ENCODE measurements at regions not wholly inside any gene's neighbourhood (a gene's known extent, or its start where the extent isn't known, plus 50 kb on each side); places are given as distances from the start of the nearest gene placed in this dataset.

DNA sequence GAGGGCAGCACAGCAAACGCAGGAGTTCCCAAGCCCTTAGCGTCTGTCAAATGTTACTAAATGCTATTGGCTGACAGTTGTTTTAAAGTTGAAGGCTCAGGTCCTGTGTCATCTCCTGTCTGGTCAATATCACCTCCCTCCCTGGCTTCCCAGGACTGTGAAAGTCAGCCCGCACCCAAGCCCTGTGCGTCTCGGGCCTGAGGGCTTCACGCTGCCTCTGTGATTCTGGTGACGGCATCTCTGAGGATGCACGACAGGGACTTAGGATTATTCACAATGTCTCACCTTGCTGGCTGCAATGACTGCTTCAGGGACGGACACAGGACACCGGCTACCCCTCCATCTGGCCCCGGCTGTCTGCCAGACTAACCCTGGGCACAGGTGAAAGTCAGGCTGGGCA lies 415.3 kb downstream of the CTTN start:
- CTCF ChIA-PET, result no interaction called here
- H3K4me1 Mint-ChIP-seq (ENCODE audit: low read depth, unreplicated experiment), result no peaks in the 10 kb centered on the region
- intact Hi-C loops (cut with micrococcal nuclease; ENCODE audit: unreplicated experiment), result no loop called here
- H3K36me3 Mint-ChIP-seq (ENCODE audit: insufficient read depth, unreplicated experiment), result peaks cover 21% of the 10 kb centered on the region
- H3K4me3 Mint-ChIP-seq (ENCODE audit: low read depth, unreplicated experiment), result no peak overlapping the region
- BruUV-seq (replicated peaks), result no TSS peak
- no peaks in the 10 kb centered on the region for H3K27me3 Mint-ChIP-seq (ENCODE audit: unreplicated experiment)
- no peak for DNase-seq
- H3K9me3 Mint-ChIP-seq (ENCODE audit: low read depth, unreplicated experiment), result no peaks in the 10 kb centered on the region
- TF ChIP-seq, protein P1, sequence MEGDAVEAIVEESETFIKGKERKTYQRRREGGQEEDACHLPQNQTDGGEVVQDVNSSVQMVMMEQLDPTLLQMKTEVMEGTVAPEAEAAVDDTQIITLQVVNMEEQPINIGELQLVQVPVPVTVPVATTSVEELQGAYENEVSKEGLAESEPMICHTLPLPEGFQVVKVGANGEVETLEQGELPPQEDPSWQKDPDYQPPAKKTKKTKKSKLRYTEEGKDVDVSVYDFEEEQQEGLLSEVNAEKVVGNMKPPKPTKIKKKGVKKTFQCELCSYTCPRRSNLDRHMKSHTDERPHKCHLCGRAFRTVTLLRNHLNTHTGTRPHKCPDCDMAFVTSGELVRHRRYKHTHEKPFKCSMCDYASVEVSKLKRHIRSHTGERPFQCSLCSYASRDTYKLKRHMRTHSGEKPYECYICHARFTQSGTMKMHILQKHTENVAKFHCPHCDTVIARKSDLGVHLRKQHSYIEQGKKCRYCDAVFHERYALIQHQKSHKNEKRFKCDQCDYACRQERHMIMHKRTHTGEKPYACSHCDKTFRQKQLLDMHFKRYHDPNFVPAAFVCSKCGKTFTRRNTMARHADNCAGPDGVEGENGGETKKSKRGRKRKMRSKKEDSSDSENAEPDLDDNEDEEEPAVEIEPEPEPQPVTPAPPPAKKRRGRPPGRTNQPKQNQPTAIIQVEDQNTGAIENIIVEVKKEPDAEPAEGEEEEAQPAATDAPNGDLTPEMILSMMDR (IDR thresholded peaks at IDR 0.05; ENCODE audit: unreplicated experiment), result no peak
- H3K27ac Mint-ChIP-seq (ENCODE audit: unreplicated experiment), result no peak overlapping the region

DNA sequence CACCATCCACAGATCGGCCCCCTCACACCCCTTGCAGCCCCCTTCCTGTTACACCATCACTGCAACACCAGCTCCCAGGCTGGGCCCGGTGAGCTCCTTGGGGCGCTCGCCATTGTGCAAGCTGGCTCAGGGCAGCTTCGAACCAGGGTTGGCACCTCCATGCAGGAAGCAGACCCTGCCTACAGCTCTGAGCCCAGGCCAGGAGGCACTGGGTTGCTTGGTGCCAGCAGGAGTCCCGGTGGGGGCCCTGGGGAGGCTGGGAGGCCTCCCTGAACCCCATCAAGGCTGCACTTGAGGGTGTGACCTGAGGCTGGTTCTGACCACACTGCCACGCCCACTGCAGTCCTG lies 417.1 kb downstream of the CTTN start:
- intact Hi-C loops (cut with micrococcal nuclease; ENCODE audit: unreplicated experiment), result no loop called here
- Mint-ChIP-seq H3K4me1 (ENCODE audit: low read depth, unreplicated experiment) (no peaks in the 10 kb centered on the region), H3K36me3 (ENCODE audit: insufficient read depth, unreplicated experiment) (peaks cover 24% of the 10 kb centered on the region), H3K27ac (ENCODE audit: unreplicated experiment) (no peak overlapping the region), H3K9me3 (ENCODE audit: low read depth, unreplicated experiment) (no peaks in the 10 kb centered on the region), H3K4me3 (ENCODE audit: low read depth, unreplicated experiment) (no peak overlapping the region), H3K27me3 (ENCODE audit: unreplicated experiment) (no peaks in the 10 kb centered on the region)
- TF ChIP-seq, protein P1 (IDR thresholded peaks at IDR 0.05; ENCODE audit: unreplicated experiment), result no peak
- CTCF ChIA-PET, result interaction anchor here (1.0 to 1.1 kb wide), 2 partner anchors 12 to 514 kb away, joined by 3 to 6 read pairs; no protein-coding TSS in a partner anchor
- no TSS peak for BruUV-seq (replicated peaks)
- DNase-seq, result no peak

DNA sequence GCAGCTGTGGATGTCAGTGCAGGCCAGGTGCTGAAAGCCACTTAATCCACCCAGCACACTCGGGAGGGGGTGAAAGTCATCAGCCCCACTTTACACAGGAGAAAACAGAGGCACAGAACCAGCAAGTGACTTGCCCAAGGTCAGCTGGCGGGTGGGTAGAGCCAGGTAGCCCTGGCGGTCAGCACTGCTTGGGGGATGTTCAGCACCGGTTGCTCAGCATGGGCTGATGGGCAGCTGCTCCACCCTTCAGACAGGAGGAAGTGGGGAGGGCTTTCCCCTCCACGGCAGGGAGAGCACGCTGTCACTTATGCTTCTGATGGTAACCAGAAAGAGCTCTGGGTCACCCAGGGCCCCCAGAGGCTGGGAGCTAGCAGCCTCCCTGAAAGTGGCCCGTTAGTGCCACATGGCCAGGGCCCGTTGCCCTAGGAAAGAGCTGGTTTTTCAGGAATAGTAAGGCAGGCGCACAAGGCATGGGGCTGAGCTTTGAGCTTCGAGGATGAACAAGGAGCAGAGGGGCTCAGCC lies 417.9 kb downstream of the CTTN start:
- BruUV-seq (replicated peaks), result no TSS peak
- TF ChIP-seq, protein P1 (IDR thresholded peaks at IDR 0.05; ENCODE audit: unreplicated experiment), result no peak
- Mint-ChIP-seq H3K4me3 (ENCODE audit: low read depth, unreplicated experiment) (no peak overlapping the region), H3K27me3 (ENCODE audit: unreplicated experiment) (no peaks in the 10 kb centered on the region), H3K4me1 (ENCODE audit: low read depth, unreplicated experiment) (no peaks in the 10 kb centered on the region), H3K27ac (ENCODE audit: unreplicated experiment) (no peak overlapping the region), H3K36me3 (ENCODE audit: insufficient read depth, unreplicated experiment) (peaks cover 19% of the 10 kb centered on the region), H3K9me3 (ENCODE audit: low read depth, unreplicated experiment) (no peaks in the 10 kb centered on the region)
- intact Hi-C loops (cut with micrococcal nuclease; ENCODE audit: unreplicated experiment), result no loop called here
- no peak for DNase-seq
- CTCF ChIA-PET, result no interaction called here

DNA sequence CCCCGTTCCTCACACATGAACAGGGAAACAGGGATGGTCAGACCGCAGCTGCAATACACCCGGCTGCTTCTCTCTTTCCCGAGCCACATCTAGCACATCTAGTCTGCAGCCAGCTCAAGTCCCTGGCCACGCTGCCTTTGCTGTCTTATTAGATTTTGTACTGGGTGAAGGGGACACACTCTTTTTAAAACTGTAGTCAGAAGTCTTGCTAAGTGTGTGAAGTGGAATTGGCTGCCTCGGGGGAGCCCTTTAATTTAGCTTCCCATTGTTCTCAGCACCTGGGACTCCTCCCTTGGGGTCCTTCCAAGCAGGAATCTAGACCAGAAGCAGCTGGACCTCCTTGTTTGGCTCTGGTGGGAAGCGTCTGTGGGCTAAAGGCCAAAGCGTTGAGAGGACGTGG lies 420.0 kb downstream of the CTTN start:
- intact Hi-C loops (cut with micrococcal nuclease; ENCODE audit: unreplicated experiment), result no loop called here
- Mint-ChIP-seq H3K27me3 (ENCODE audit: unreplicated experiment) (no peaks in the 10 kb centered on the region), H3K4me3 (ENCODE audit: low read depth, unreplicated experiment) (no peak overlapping the region), H3K9me3 (ENCODE audit: low read depth, unreplicated experiment) (no peaks in the 10 kb centered on the region), H3K4me1 (ENCODE audit: low read depth, unreplicated experiment) (no peaks in the 10 kb centered on the region), H3K27ac (ENCODE audit: unreplicated experiment) (no peak overlapping the region), H3K36me3 (ENCODE audit: insufficient read depth, unreplicated experiment) (peaks cover 23% of the 10 kb centered on the region)
- CTCF ChIA-PET, result no interaction called here
- BruUV-seq (replicated peaks), result no TSS peak
- no peak for DNase-seq
- TF ChIP-seq, protein P1 (IDR thresholded peaks at IDR 0.05; ENCODE audit: unreplicated experiment), result no peak

All from Calu3 (cell line).